Gastroesophageal sphincter (tissue), 3 donors: ENCODE measurements at regions not wholly inside any gene's neighbourhood (a gene's known extent, or its start where the extent isn't known, plus 50 kb on each side); places are given as distances from the start of the nearest gene placed in this dataset.
"Not testable (repeated sequence)": the region's sequence is repeated elsewhere in the genome, so short reads cannot be mapped to it uniquely, and the experiment has no call there.

Source experiments
- CTCF ChIP-seq, 4 experiments: fragments of 200-600 bp in 2 of 4; fragments of 450-650 bp in 2 of 4; sonication (generic) in 1 of 4; IDR thresholded peaks; one replicate each; pipeline ENCODE4 v1.5.1; 2017 to 2019; ENCODE audit warnings: antibody characterized with exemption in 4 of 4, mild to moderate bottlenecking in 2 of 4, moderate library complexity in 2 of 4
- EP300 ChIP-seq: sonication (generic); formaldehyde crosslinking; IDR thresholded peaks from one replicate; pipeline ENCODE4 v1.6.1; 2017; ENCODE audit warnings: antibody characterized with exemption, mild to moderate bottlenecking
- POLR2A ChIP-seq, 2 donors: fragments of 450-650 bp; IDR thresholded peaks; one replicate each; pipeline ENCODE4 v1.6.1; 2017; ENCODE audit warnings: antibody characterized with exemption in 2 of 2, mild to moderate bottlenecking in 2 of 2, moderate library complexity in 1 of 2
- POLR2AphosphoS5 ChIP-seq: sonication (generic); formaldehyde crosslinking; IDR thresholded peaks from one replicate; pipeline ENCODE4 v1.6.1; 2017; ENCODE audit warnings: antibody characterized with exemption

- TF ChIP-seq CTCF (IDR thresholded peaks at IDR 0.05); POLR2AphosphoS5; POLR2A (IDR thresholded peaks at IDR 0.05); EP300: not testable (repeated sequence)
Measured at GRCh38 chr4:133266966-133267365, 117.9 kb downstream of the PCDH10 start.
